GM19468 (cell line): ENCODE measurements at regions not wholly inside any gene's neighbourhood (a gene's known extent, or its start where the extent isn't known, plus 50 kb on each side); places are given as distances from the start of the nearest gene placed in this dataset.

ENCODE experiments used
- ATAC-seq: cut with Tn5 transposase; IDR thresholded peaks from one replicate; pipeline ENCODE4 v1.9.1; 2021; ENCODE audit warnings: mild to moderate bottlenecking, moderate library complexity, moderate number of reproducible peaks; ENCODE audit not compliant: unreplicated experiment; ENCODE audit errors: extremely low read depth

DNA sequence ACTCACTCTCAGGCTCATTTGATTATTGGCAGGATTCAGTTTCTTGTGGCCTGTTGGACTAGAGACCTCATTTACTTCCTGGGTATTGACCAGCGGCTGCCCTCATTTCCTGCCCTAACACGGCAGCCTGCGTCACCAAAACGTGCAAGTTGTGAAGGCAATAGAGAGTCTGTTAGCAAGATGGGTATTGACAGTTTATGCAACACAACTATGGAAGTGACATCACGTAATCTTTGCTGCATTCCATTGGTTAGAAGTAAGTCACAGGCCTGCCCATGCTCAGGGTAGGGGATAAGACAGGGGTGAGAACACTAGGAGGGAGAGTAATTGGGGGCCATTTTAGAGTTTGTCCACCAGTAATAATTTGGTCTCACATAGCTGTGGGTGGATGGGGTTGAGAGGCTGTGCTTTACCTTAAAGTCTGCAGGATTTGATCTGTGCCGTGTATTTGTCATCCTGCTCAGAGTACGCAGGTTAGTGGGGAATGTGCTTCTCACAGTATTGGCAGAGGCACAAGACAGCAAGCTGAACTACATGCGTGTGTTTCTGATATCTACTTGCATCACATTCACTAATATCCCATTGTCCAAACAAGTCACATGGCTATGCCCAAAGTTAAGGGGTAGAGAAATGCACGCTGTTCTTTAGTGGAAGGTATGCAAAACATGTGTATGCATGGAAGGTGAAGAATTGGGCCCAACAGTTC is 83.3 kb downstream of the EDEM1 start:
- no peak for ATAC-seq

DNA sequence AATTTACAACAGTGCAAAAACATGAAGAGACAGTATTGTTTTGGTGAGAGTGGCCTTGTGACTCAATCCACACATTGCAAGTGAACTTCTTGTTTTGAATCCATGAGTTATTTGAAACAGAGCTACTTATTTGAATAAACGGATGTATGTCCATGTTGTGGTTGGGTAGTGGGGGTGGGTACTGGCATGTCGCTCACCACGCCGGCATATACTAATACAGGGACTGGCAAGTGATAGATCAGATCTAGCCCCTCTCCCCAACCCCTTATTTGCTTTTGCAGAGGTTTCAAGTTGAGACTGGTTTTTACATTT is 83.8 kb downstream of the EDEM1 start:
- ATAC-seq, result no peak

DNA sequence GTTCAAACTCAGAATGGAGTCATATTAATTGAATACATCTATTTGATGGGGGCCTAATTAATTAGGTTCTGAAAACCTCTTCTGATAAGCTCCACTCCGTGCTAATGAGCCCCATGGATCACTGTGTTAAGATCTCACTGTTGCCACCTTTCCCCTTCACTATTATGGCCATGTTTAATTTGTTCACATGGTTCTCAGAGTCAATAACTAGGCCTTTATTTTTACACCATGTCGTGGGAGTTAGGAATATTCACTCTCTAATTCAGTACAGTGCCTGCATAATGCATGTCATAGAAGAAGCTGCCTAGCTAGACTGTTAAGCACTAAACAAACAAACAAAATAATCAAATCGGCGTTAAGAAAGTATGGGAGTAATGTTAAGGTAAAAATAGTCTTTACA is 84.9 kb downstream of the EDEM1 start:
- ATAC-seq, result no peak

- no peak for ATAC-seq
Measured at GRCh38 chr3:5274091-5274490, 86.6 kb downstream of the EDEM1 start.

- no peak for ATAC-seq
Measured at GRCh38 chr3:5275529-5275928, 88.0 kb downstream of the EDEM1 start.

GRCh38 chr3:5276934-5277333 is 89.4 kb downstream of the EDEM1 start:
- no peak for ATAC-seq

DNA sequence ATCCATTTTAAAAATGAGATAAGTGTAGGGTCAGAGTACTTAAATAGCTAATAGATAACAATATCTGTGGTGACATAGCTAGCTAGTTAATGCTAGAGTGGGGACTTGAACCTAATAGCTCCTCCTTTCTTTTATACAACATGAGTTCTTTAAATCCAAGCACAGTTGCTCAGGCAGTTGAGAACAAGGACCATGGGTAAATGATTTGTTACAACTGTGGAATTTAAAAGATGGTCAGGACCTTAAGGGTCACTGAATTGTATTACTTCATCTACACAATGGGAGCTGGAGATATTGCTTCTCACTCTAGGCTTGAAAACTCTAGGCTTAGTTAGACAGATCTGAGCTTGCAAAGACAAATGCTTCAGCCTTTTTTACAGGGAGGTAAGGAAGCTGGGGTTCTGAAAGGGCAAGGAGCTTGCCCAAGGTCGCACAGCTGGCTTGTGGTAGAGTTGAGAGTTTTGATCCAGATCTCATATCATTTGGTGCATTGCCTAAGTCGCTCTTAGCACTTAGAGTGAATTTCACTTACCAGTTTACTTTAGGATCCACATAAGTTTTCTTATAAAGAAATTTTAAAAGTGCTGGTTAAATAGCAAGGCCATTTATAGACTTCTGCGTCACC is 90.2 kb downstream of the EDEM1 start:
- ATAC-seq, result no peak

- no peak for ATAC-seq
Measured at GRCh38 chr3:5278666-5279065, 91.2 kb downstream of the EDEM1 start.

DNA sequence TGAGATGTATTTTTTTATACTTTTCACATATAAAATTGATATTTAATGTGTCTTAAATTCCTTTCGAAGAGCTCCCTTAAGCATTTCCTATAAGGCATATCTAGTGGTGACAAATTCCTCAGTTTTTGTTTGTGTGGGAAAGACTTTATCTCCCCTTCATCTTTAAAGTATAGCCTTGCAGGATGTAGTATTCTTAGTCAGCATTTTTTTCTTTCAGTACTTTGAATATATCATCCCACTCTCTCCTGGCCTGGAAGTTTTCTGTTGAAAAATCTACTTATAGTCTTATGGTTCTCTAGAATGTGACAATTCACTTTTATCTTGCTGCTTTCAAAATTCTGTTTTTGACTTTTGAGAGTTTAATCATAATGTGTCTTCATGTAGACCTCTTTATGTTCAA is 95.2 kb downstream of the EDEM1 start:
- no peak for ATAC-seq

DNA sequence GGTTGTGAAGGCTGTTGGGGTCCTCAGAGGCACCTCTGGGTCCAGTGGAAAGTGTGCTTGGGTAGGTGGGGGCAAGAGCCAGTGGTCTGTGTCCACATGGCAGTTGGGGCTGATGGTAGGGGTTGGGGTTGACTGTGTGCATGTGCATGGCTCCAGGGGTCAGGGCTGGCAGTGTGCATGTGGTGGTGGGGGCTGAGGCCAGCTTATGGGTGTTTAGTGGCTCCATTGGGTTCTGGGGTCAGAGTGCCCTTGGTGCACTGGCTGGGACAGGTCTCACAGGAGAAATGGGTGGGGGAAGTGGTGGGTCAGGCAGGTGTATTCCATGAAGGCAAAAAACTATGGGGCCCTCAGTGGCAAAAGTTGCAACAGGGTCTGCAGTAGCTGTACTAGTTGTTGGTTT is 97.9 kb downstream of the EDEM1 start:
- ATAC-seq, result no peak

GRCh38 chr3:5290915-5291314 is 103.4 kb downstream of the EDEM1 start:
- no peak for ATAC-seq

DNA sequence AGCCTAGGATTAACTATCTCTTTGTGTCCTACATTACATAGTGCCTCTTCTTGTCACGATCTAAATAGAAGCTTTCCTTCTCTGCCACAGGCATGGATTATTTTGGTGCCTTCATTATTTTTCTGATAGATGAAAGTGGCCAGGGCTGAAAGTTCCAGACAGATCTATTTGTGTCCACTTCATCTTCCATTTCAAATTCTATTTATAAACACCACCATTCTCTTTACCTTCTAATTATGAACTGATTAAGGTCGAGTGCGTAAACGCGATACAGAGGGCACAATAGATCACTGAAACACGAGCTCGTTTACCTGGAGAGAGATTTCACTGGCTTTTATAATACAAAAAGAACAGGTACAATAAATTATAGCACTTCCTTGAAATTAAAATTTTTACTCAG is 105.0 kb downstream of the EDEM1 start:
- ATAC-seq, result no peak

DNA sequence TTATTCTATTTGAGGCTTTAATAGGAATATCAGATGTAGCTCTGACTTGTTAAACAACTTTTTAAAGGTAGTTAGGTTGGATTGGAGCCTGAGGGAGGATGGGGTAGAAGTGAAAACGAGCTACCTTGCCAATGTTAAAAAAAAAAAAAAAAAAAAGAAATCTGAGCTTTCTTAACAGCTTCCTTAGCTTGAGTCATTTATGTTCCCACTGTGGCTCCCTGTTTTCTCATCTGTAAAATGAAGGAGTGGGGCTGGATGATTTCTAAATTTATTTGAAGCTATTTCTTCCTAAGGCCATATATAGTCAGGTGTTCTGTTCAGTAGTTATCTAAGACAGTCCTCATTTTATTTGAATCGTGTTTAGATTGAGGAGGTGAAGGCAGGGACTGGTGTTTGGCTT is 105.7 kb downstream of the EDEM1 start:
- no peak for ATAC-seq

GRCh38 chr3:5294356-5294755 is 106.8 kb downstream of the EDEM1 start:
- ATAC-seq, result no peak

DNA sequence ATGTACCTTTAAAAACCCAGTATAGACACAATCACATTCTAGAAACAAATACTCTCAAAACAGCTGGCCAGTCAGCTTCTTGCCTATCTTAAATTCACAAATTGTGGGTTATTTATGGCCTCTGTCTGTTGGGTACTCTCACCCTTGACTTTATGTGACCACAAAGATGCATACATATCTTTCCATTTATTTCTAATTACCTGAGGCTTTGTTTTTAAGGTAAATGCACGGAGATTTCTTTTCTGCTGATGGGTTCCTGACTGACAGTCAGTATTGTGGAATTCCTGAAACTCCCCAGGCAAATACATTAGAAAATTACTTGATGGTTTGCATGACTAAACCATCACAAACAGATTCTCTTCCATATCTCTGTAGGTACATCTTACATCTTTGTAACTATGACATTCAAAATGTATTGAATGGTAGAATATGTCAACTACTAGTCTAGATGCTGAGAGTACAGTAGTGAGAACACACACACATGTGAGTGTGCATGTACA is 107.7 kb downstream of the EDEM1 start:
- no peak for ATAC-seq

- ATAC-seq, result no peak
Measured at GRCh38 chr3:5296362-5296761, 108.9 kb downstream of the EDEM1 start.

DNA sequence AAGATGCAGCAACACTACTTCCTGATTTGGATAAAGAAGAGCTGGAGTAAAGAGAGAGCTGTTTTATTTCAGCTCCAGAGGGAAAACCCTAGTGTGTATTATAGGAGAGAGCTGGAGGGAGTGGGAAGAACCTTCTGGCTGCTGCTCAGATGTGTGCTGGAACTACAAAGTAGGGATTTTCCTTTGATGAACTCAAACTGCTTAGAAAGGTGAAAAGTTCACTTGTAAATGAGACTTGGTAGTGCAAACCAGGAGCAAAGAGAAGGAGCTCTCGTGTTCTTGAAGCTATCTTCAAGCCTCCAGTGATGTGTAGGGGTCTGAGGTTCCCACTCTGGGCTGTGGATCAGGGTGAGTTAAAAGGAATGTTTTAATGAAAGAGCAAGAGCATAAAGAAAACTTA is 110.4 kb downstream of the EDEM1 start:
- ATAC-seq, result no peak

- peak; percentile 100 for ATAC-seq
Measured at GRCh38 chr3:5298453-5298852, 110.9 kb downstream of the EDEM1 start.

DNA sequence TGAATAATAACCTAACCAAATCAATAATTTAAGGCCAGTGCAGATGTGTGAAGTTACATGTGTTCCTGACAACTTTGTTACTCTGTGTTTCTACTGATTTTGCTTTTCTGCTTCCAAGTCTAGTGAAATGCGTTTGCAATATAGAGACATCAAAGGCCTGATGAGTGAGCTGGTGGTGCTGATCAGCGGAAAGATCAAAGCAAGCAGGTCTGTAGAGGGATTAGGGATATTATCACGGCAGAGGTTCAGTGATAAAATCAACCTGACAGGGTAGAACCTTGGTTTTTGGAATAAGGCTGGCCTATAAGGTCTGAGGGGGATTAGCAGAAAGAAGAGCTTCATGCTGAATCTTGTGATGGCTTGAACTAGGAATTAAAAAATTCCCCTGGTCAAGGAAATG is 111.7 kb downstream of the EDEM1 start:
- no peak for ATAC-seq

DNA sequence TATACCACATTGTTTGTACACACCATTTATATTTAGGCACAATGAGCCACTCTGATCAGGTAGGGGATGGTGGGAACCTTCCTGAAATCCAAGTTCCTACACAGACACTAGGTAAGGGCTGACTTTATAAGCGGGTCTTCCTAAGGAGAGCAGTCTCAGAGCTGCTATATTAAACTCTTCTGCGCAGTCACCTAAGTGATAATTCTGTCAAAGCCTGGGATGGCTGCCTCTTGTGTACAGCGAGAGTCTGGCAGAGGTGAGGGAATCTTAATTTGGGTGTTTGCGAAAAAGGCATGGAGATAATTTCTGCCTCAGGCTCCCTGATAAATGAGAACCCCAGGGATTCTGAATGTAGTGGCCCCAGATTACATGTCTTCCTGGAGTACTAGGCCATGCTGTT is 113.1 kb downstream of the EDEM1 start:
- no peak for ATAC-seq

DNA sequence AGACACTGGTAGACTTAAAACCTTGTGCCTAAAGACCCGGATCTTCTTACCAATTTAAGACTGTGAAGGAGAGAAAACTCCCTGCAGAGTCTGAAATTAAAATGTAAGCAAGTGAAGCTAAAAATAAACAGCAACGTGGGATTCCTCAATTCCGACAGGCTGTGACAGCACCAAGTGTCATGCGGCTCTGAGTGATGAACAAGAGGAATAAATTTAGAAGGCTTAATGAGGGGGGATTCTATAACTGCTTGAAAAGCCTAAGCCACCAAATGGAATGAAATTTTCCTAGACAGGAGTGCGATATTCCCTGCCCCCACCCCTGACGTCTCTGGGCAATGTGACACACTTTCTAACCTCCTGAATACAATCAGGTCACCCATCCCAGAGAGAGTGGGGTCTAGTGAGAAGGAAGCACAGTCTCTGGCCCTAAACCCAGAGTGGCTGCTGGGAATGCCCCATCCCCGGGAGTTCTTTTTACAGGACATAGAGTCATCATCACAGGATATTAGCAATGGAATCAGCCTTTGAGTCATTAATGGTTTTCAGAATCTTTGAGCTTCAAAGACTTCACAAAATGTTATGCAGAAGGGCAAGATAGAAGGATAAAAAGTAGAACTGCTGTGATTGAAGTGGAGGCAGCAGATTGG is 114.3 kb downstream of the EDEM1 start:
- ATAC-seq, result no peak

- no peak for ATAC-seq
Measured at GRCh38 chr3:5302661-5303060, 115.2 kb downstream of the EDEM1 start.
